Activated naive CD4-positive, alpha-beta T cell treated with anti-CD3 and anti-CD28 coated beads, Interleukin-2, amount 10 ng/mL, durations not matched to agents 7 days and 5 days (primary cell): ENCODE measurements at regions not wholly inside any gene's neighbourhood (a gene's known extent, or its start where the extent isn't known, plus 50 kb on each side); places are given as distances from the start of the nearest gene placed in this dataset.
"Not testable (repeated sequence)": the region's sequence is repeated elsewhere in the genome, so short reads cannot be mapped to it uniquely, and the experiment has no call there.

ENCODE experiments used
- CTCF ChIA-PET: fragments of 350-600 bp; sonication (Branson Sonifier 250); formaldehyde crosslinking; loops from one replicate; lab custom pipeline; 2021; ENCODE audit warnings: antibody characterized with exemption; lab: Charles Lee
- DNase-seq: peaks from one replicate; pipeline ENCODE4 v3.0.0-alpha.2; 2020
- H3K27ac Mint-ChIP-seq: one replicate; pipeline ENCODE4 v1.8.0; 2021; ENCODE audit warnings: mild to moderate bottlenecking, moderate library complexity, mixed read lengths
- H3K27me3 Mint-ChIP-seq: one replicate; pipeline ENCODE4 v1.8.0; 2021; ENCODE audit warnings: mild to moderate bottlenecking, mixed read lengths
- H3K36me3 Mint-ChIP-seq: one replicate; pipeline ENCODE4 v1.8.0; 2021; ENCODE audit warnings: mixed read lengths
- H3K4me1 Mint-ChIP-seq: one replicate; pipeline ENCODE4 v1.8.0; 2021; ENCODE audit warnings: mixed read lengths
- H3K4me3 Mint-ChIP-seq: one replicate; pipeline ENCODE4 v1.8.0; 2021; ENCODE audit warnings: mild to moderate bottlenecking, moderate library complexity, mixed read lengths
- H3K9me3 Mint-ChIP-seq: one replicate; pipeline ENCODE4 v1.8.0; 2021; ENCODE audit warnings: mixed read lengths

DNA sequence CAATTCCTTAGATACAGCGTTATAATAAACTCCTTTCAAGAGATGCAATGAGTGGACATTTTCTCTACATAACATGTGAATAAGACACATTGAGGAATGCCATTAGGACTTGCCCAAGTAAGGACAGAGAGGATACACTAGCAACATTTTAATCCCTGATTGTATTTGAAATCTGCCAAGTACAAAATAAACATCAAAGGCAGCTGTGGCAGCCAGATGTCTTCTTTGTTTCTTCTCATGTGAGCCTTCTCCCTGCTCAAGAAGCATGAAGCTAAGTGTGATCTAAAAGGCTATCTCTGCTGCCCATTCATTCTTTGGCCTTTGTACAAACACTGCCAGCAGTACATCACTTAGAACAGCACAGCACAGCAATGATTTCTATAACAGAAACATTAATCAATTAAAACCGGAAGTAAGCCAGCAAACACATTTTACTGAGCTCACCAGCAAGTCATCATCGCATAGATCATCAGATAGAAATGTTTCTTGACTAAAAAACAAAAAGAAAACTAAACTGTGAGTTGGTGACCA, 364.0 kb downstream of the CNTN6 start:
- CTCF ChIA-PET, result no interaction called here
- Mint-ChIP-seq H3K9me3 (peaks cover 4% of the 10 kb centered on the region), H3K4me3 (no peak overlapping the region), H3K4me1 (no peaks in the 10 kb centered on the region), H3K27me3 (no peaks in the 10 kb centered on the region), H3K27ac (no peak overlapping the region), H3K36me3 (no peaks in the 10 kb centered on the region)
- no peak for DNase-seq

DNA sequence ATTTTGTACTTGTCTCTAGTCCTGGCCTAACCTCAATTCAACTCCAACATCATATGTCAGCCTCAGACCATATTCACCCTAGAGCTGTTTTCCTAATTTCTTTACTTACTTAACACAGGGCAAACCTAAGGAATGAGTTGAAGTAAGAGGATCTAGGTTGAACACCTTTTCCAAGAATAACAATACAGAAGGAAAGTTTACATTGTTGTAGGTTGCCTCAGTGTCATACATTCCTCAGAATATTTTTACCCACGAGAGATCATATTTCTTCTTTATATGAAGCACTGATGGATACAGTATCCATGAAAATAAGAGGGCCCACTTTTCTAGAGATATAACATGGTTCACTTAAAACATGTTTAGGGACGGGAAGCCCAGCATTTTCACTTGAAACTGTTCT, 369.5 kb downstream of the CNTN6 start:
- CTCF ChIA-PET, result no interaction called here
- Mint-ChIP-seq H3K4me3 (no peak overlapping the region), H3K27me3 (no peaks in the 10 kb centered on the region), H3K9me3 (peaks cover 9% of the 10 kb centered on the region), H3K27ac (no peak overlapping the region), H3K4me1 (no peaks in the 10 kb centered on the region), H3K36me3 (no peaks in the 10 kb centered on the region)
- DNase-seq, result no peak

DNA sequence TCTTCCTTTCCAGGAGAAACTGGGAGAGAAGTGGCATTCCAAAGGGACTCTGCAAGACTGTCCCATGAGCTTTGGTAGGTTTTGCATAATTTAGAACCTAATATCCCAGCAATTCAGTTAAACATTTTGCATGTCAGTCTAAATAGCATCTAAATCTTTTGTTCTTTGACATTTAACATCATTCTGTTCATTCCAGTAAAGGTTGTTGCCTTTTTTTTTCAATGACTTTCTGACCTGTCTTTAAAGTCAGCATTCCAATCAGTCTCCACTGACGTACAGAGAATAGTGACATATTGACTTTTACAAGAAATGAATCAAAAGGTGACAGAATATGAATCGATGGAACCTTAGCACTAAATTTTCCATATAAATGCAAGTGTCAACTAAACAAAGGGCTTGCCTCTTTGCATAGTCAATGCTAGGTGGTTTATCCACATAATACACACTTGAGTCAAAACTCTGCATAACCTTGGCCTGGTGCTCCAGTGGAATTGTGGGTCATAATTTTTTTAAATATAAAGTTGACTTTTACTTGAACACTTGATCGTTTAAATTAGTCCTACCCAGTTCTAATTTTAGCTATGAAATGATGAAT, 370.1 kb downstream of the CNTN6 start:
- H3K9me3 Mint-ChIP-seq, result peaks cover 9% of the 10 kb centered on the region
- no peak for DNase-seq
- H3K4me1 Mint-ChIP-seq, result no peaks in the 10 kb centered on the region
- no peak overlapping the region for H3K27ac Mint-ChIP-seq
- H3K4me3 Mint-ChIP-seq, result no peak overlapping the region
- H3K36me3 Mint-ChIP-seq, result no peaks in the 10 kb centered on the region
- no peaks in the 10 kb centered on the region for H3K27me3 Mint-ChIP-seq
- CTCF ChIA-PET, result no interaction called here

DNA sequence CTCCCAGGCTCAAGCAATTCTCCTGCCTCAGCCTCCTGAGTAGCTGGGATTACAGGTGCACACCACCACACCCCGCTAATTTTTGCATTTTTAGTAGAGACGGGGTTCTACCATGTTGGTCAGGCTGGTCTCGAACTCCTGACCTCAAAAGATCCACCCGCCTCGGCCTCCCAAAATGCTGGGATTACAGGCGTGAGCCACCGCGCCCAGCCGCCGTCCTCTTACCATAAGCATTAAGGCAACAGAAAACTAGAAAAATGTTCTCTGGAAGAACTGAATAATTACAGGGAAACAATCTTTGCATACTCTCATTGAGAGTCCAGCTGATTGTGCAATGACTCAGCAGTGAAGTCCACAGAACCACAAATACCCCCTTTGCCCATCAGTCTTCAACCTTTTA, 372.3 kb downstream of the CNTN6 start:
- DNase-seq, CTCF ChIA-PET, H3K36me3 Mint-ChIP-seq, H3K27ac Mint-ChIP-seq, H3K4me3 Mint-ChIP-seq, H3K9me3 Mint-ChIP-seq, H3K4me1 Mint-ChIP-seq, H3K27me3 Mint-ChIP-seq: not testable (repeated sequence)

DNA sequence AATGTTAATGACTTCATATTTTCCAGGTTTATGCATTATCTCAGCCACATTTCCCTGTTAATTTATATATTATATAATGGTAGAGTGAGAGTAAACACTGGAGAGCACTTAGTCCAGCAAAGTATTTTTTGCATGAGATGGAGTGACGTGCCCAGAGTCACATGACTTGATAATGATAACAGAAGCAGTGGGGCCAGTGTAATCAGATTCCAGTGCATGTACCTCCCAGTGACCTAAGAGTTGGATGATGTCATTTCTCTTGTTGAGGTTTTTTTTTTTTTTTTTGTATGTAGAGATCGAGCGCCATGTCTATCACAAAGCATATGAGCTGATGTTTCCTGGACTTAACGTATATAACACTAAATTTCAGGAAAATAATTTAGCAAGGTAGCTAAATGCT, 375.3 kb downstream of the CNTN6 start:
- Mint-ChIP-seq H3K4me1 (no peaks in the 10 kb centered on the region), H3K27ac (no peak overlapping the region), H3K9me3 (peaks cover under 1% of the 10 kb centered on the region), H3K4me3 (no peak overlapping the region), H3K27me3 (no peaks in the 10 kb centered on the region), H3K36me3 (no peaks in the 10 kb centered on the region)
- CTCF ChIA-PET, result no interaction called here
- no peak for DNase-seq

DNA sequence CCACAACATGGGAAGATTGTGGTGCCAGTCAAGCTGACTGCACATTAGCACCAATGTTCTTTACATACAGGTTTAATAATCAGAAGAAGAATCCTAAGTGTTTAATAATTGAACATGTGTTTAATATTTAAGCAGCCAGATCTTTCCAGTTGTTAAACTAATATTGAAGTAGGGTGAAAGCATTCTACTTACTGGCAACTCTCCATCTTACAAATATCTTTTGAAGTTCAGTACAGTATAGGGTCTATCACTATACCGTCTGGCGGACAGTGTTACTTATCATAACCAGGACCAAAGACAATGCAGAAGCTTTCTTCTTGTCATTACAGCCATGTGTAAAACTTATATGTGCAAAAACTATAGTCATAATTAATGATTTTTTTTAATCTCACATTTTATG, 376.4 kb downstream of the CNTN6 start:
- CTCF ChIA-PET, result no interaction called here
- Mint-ChIP-seq H3K27ac (no peak overlapping the region), H3K27me3 (no peaks in the 10 kb centered on the region), H3K4me1 (no peaks in the 10 kb centered on the region), H3K4me3 (no peak overlapping the region), H3K9me3 (peaks cover 4% of the 10 kb centered on the region), H3K36me3 (no peaks in the 10 kb centered on the region)
- no peak for DNase-seq

DNA sequence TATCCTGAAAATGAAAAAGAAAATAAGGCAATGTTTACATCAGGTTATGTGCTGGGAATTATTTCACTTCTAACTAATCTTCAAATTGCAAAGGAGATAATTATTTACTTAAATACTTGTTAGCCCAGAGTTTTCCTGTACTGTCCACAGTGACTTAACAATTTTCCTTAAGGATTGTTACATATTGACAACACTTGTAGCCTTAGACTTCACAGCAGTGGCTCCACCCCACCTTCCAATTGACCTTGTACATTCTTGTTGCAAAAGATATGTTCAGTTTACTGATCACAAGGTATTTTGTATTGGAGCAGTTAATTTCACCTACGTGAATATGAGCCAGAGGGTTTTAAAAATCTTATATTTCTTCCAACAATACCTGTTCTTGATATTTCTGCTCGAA, 376.9 kb downstream of the CNTN6 start:
- Mint-ChIP-seq H3K4me1 (no peaks in the 10 kb centered on the region), H3K4me3 (no peak overlapping the region), H3K27ac (no peak overlapping the region), H3K9me3 (peaks cover 6% of the 10 kb centered on the region), H3K36me3 (no peaks in the 10 kb centered on the region), H3K27me3 (no peaks in the 10 kb centered on the region)
- CTCF ChIA-PET, result no interaction called here
- no peak for DNase-seq

DNA sequence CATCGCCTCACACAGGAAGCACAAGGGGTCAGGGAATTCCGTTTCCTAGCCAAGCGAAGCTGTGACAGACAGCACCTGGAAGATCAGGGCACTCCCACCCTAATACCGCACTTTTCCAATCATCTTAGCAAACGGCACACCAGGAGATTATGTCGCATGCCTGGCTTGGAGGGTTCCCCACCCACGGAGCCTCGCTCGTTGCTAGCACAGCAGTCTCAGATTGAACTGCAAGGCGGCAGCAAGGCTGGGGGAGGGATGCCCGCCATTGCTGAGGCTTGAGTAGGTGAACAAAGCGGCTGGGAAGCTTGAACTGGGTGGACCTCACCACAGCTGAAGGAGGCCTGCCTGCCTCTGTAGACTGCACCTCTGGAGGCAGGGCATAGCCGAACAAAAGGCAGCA, 384.8 kb downstream of the CNTN6 start:
- Mint-ChIP-seq H3K27ac (no peak overlapping the region), H3K36me3 (no peaks in the 10 kb centered on the region), H3K4me1 (no peaks in the 10 kb centered on the region), H3K9me3 (peaks cover 13% of the 10 kb centered on the region), H3K27me3 (no peaks in the 10 kb centered on the region), H3K4me3 (no peak overlapping the region)
- no peak for DNase-seq
- CTCF ChIA-PET, result no interaction called here

DNA sequence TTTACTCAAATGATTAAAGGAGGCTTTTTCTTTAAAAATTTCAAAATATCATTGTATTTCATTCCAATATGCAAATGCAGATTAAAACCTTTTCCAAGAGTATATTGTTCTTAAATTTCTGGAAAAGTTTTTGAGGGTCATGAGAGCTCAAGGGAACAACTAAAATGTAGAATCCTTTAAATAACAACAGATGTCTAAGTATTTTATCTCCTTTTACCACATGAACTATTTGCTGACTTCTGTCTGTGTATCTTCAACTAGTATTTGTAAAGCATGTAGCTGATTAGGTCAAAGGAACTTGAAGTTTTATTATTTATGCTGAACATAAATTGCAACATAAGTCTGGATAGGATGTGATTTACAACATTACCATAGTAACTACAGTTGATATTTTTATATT, 402.6 kb downstream of the CNTN6 start:
- CTCF ChIA-PET, result no interaction called here
- Mint-ChIP-seq H3K36me3 (no peaks in the 10 kb centered on the region), H3K4me1 (no peaks in the 10 kb centered on the region), H3K9me3 (peaks cover 2% of the 10 kb centered on the region), H3K4me3 (no peak overlapping the region), H3K27me3 (no peaks in the 10 kb centered on the region), H3K27ac (no peak overlapping the region)
- DNase-seq, result no peak

DNA sequence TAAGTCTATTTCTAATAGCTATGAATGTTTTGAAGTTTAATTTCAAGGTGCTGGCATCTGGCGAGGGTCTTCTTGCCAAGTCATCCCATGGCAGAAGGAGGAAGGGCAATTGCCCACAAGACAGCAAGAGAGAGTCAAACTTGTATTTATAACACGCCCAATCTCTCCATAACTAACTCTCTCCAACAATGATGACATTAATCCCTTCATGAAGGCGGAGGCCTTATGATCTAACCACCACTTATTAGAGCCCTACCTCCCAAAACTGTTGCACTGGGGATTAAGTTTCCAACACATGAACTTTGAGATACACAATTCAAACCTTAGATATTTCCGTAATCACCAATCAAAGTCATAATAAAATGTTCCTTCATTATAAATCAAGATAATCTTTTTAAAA, 406.9 kb downstream of the CNTN6 start:
- Mint-ChIP-seq H3K4me3 (no peak overlapping the region), H3K4me1 (no peaks in the 10 kb centered on the region), H3K36me3 (no peaks in the 10 kb centered on the region), H3K27ac (no peak overlapping the region), H3K27me3 (no peaks in the 10 kb centered on the region), H3K9me3 (no peaks in the 10 kb centered on the region)
- DNase-seq, result no peak
- CTCF ChIA-PET, result no interaction called here

DNA sequence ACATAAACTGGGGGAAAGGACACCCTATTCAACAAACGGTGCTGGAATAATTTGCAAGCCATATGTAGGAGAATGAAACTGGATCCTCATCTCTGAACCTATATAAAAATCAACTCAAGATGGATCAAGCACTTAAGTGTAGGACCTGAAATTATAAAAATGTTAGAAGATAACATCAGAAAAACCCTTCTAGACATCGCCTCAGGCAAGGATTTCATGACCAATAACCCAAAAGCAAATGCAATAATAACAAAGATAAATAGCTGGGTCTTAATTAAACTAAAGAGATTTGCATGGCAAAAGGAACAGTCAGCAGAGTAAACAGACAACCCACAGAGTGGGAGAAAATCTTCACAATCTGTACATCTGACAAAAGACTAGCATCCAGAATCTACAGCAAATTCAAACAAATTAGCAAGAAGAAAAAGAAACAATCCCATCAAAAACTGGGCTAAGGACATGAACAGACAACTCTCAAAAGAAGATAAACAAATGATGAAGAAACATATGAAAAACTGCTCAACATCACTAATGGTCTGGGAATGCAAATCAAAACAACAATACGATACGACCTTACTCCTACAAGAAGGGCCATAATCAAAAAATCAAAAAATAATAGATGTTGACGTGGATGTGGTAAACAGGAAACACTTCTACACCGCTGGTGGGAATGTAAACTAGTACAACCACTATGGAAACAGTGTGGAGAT, 408.7 kb downstream of the CNTN6 start:
- CTCF ChIA-PET, result no interaction called here
- no peak for DNase-seq
- Mint-ChIP-seq H3K27me3 (no peaks in the 10 kb centered on the region), H3K27ac (no peak overlapping the region), H3K36me3 (no peaks in the 10 kb centered on the region), H3K4me1 (no peaks in the 10 kb centered on the region), H3K9me3 (no peaks in the 10 kb centered on the region), H3K4me3 (no peak overlapping the region)

DNA sequence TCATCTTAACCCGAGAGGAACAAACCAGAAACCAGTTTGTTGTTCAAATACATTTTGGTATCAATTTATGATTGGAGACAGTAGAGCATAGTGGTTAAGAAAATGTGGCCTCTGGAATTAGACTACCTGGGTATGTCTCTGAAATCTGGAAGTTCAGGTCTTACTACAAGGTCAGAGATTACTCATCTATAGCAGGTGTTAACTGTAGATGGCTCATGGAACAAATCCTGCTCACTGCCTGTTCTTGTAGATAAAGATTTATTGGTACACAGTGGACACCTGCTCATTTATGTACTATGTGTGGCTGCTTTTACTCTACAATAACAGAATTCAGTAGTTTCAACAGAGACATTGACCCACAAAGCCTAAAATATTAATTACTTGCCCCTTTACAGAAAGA, 413.3 kb downstream of the CNTN6 start:
- Mint-ChIP-seq H3K4me1 (no peaks in the 10 kb centered on the region), H3K9me3 (no peaks in the 10 kb centered on the region), H3K27me3 (no peaks in the 10 kb centered on the region), H3K27ac (no peak overlapping the region), H3K4me3 (no peak overlapping the region), H3K36me3 (no peaks in the 10 kb centered on the region)
- no peak for DNase-seq
- CTCF ChIA-PET, result no interaction called here

DNA sequence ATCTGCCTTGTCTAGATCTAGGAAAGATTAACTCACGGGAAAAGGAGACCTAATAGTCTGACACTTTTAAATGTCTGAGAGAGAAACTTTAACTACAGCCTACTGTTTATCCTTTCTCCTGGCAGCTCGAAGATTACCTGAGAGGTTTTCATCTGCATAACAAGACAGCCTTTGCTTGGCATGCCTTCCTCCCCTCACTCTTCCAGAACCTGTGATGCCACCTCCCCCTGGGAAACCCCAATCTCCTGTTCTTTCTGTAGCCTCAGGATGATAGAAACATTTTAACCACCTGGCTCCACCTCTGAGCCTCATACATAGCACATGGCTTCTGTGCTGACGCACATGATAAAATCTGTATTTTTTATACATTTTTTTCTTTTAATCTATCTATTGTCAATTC, 420.8 kb downstream of the CNTN6 start:
- Mint-ChIP-seq H3K36me3 (no peaks in the 10 kb centered on the region), H3K27ac (no peak overlapping the region), H3K9me3 (peaks cover 1% of the 10 kb centered on the region), H3K4me3 (no peak overlapping the region), H3K27me3 (no peaks in the 10 kb centered on the region), H3K4me1 (no peaks in the 10 kb centered on the region)
- CTCF ChIA-PET, result no interaction called here
- no peak for DNase-seq

DNA sequence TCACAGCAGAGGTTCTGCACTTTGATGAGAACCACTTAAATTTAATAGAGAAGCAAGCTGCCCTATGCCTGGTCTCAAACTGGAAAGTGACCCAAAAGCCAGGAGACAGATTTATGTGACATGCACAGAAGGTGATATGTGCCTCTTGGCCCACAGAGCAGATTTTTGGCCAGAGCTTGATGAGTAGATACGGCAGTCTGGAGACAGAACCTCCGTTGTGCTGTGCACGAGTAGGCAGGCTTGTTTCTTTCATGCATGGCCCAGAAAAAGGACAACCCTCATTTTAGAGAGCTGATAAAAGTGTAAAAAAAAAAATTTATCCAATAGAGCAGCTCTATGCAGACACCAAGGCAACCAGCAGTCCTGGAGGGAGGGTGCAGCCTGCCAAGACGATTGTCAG, 423.1 kb downstream of the CNTN6 start:
- Mint-ChIP-seq H3K27ac (no peak overlapping the region), H3K27me3 (no peaks in the 10 kb centered on the region), H3K9me3 (peaks cover 1% of the 10 kb centered on the region), H3K4me3 (no peak overlapping the region), H3K36me3 (no peaks in the 10 kb centered on the region), H3K4me1 (no peaks in the 10 kb centered on the region)
- no peak for DNase-seq
- CTCF ChIA-PET, result no interaction called here

DNA sequence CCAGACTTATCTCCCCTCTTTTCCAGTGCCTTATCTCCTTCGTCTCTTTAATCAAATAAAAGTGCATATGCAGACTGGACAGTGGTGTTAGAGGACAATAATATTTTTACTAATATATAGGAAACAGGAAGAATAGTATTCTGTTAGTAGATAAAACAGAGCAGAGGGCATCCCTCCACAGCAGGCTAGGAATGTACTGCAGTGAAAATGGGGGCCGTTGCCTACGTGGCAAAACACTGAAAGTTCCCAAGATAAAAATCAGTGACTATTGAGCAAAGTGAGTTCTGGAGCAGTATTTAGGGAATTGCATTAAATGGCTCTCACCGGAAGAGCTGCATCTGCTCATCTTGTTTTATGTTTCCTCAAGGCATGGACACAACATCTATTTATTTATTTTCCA, 435.0 kb downstream of the CNTN6 start:
- Mint-ChIP-seq H3K27me3 (no peaks in the 10 kb centered on the region), H3K4me3 (no peak overlapping the region), H3K4me1 (no peaks in the 10 kb centered on the region), H3K36me3 (no peaks in the 10 kb centered on the region), H3K9me3 (peaks cover 11% of the 10 kb centered on the region), H3K27ac (no peak overlapping the region)
- no peak for DNase-seq
- CTCF ChIA-PET, result no interaction called here
